ENCODE measurements at regions not wholly inside any gene's neighbourhood (a gene's known extent, or its start where the extent isn't known, plus 50 kb on each side); places are given as distances from the start of the nearest gene placed in this dataset.

- Histone ChIP-seq H3K36me3 (ENCODE audit: insufficient read depth, low read length) (no peaks in the 10 kb centered on the region), H3K79me2 (ENCODE audit: insufficient read depth, low read length) (no peaks in the 10 kb centered on the region), H3K27ac (ENCODE audit: low read length) (no peak overlapping the region), H4K20me1 (ENCODE audit: insufficient read depth, low read length) (no peaks in the 10 kb centered on the region), H3K4me1 (ENCODE audit: insufficient read depth, low read length) (no peaks in the 10 kb centered on the region), H3K9me3 (ENCODE audit: insufficient read depth, low read length, severe bottlenecking) (no peaks in the 10 kb centered on the region), H3K4me2 (ENCODE audit: insufficient read depth, low read length) (no peak overlapping the region), H2AFZ (ENCODE audit: low read depth, low read length) (no peak overlapping the region), H3K4me3 (ENCODE audit: low read depth in 1 of 2, low read length in 2 of 2) (no peak overlapping the region), H3K27me3 (ENCODE audit: insufficient read depth, low read length, poor library complexity) (no peaks in the 10 kb centered on the region), H3K9ac (ENCODE audit: low read depth, low read length) (no peak overlapping the region)
- TF ChIP-seq EZH2 (IDR thresholded peaks at IDR 0.05; ENCODE audit: borderline replicate concordance, low read depth, low read length, severe bottlenecking), result no peak
- TF ChIP-seq, protein P1, sequence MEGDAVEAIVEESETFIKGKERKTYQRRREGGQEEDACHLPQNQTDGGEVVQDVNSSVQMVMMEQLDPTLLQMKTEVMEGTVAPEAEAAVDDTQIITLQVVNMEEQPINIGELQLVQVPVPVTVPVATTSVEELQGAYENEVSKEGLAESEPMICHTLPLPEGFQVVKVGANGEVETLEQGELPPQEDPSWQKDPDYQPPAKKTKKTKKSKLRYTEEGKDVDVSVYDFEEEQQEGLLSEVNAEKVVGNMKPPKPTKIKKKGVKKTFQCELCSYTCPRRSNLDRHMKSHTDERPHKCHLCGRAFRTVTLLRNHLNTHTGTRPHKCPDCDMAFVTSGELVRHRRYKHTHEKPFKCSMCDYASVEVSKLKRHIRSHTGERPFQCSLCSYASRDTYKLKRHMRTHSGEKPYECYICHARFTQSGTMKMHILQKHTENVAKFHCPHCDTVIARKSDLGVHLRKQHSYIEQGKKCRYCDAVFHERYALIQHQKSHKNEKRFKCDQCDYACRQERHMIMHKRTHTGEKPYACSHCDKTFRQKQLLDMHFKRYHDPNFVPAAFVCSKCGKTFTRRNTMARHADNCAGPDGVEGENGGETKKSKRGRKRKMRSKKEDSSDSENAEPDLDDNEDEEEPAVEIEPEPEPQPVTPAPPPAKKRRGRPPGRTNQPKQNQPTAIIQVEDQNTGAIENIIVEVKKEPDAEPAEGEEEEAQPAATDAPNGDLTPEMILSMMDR (IDR thresholded peaks at IDR 0.05; ENCODE audit: borderline replicate concordance, extremely low read depth, low read length, poor library complexity, severe bottlenecking), result no peak
- ATAC-seq (ENCODE audit: insufficient read depth, low read depth), result no peak
- DNase-seq, result no peak
These were observed 135.6 kb upstream of the PTPRK start for GRCh38 chr6:128655978-128656498.

DNA sequence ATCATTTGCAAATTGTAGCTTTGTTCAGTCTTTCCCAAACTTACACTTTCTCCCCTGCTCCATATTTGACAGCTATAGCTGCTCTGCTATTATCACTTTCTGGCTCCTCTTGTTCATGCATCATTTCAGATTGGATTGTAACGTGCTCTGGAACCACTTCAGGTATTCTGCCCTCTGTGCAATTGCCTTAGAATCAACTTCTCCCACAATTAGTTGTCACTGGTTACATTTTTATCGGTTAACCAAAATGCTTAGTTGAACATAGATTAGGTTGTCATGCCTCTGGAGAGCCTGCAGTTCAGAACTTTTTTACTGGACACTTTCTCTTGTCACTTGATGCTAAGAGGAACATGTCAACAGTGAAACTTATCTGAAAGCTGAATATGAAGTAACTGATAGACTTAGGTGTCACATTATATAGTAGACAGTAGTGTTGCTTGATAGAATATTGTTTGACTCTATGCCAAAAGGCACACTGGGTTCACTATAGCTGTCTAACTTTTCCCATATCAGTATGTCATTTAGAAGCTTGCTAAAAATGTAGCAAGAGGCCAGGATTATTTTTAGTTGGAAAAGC is 127.7 kb upstream of the PTPRK start:
- peaks cover 2% of the 10 kb centered on the region for H3K27me3 ChIP-seq (ENCODE audit: insufficient read depth, low read length, poor library complexity)
- TF ChIP-seq EZH2 (IDR thresholded peaks at IDR 0.05; ENCODE audit: borderline replicate concordance, low read depth, low read length, severe bottlenecking), result no peak
- TF ChIP-seq, protein P1 (IDR thresholded peaks at IDR 0.05; ENCODE audit: borderline replicate concordance, extremely low read depth, low read length, poor library complexity, severe bottlenecking), result no peak
- no peaks in the 10 kb centered on the region for H3K4me1 ChIP-seq (ENCODE audit: insufficient read depth, low read length)
- H3K27ac ChIP-seq (ENCODE audit: low read length), result no peak overlapping the region
- H3K4me3 ChIP-seq (ENCODE audit: low read depth in 1 of 2, low read length in 2 of 2), result no peak overlapping the region
- no peaks in the 10 kb centered on the region for H3K36me3 ChIP-seq (ENCODE audit: insufficient read depth, low read length)
- no peak overlapping the region for H3K9ac ChIP-seq (ENCODE audit: low read depth, low read length)
- no peaks in the 10 kb centered on the region for H3K9me3 ChIP-seq (ENCODE audit: insufficient read depth, low read length, severe bottlenecking)
- no peak overlapping the region for H2AFZ ChIP-seq (ENCODE audit: low read depth, low read length)
- ATAC-seq (ENCODE audit: insufficient read depth, low read depth), result no peak
- no peak for DNase-seq
- no peak overlapping the region for H3K4me2 ChIP-seq (ENCODE audit: insufficient read depth, low read length)
- H4K20me1 ChIP-seq (ENCODE audit: insufficient read depth, low read length), result no peaks in the 10 kb centered on the region
- no peaks in the 10 kb centered on the region for H3K79me2 ChIP-seq (ENCODE audit: insufficient read depth, low read length)

- ATAC-seq (ENCODE audit: insufficient read depth, low read depth) (no peak), DNase-seq (no peak)
- Histone ChIP-seq H3K27me3 (ENCODE audit: insufficient read depth, low read length, poor library complexity) (peaks cover 2% of the 10 kb centered on the region), H3K4me1 (ENCODE audit: insufficient read depth, low read length) (no peaks in the 10 kb centered on the region), H3K36me3 (ENCODE audit: insufficient read depth, low read length) (no peaks in the 10 kb centered on the region), H3K27ac (ENCODE audit: low read length) (no peak overlapping the region), H3K79me2 (ENCODE audit: insufficient read depth, low read length) (no peaks in the 10 kb centered on the region), H3K4me2 (ENCODE audit: insufficient read depth, low read length) (no peak overlapping the region), H3K4me3 (ENCODE audit: low read depth in 1 of 2, low read length in 2 of 2) (no peak overlapping the region), H3K9ac (ENCODE audit: low read depth, low read length) (no peak overlapping the region), H4K20me1 (ENCODE audit: insufficient read depth, low read length) (no peaks in the 10 kb centered on the region), H2AFZ (ENCODE audit: low read depth, low read length) (no peak overlapping the region), H3K9me3 (ENCODE audit: insufficient read depth, low read length, severe bottlenecking) (no peaks in the 10 kb centered on the region)
- no peak for TF ChIP-seq EZH2 (IDR thresholded peaks at IDR 0.05; ENCODE audit: borderline replicate concordance, low read depth, low read length, severe bottlenecking)
- TF ChIP-seq, protein P1 (IDR thresholded peaks at IDR 0.05; ENCODE audit: borderline replicate concordance, extremely low read depth, low read length, poor library complexity, severe bottlenecking), result no peak
These were observed 121.7 kb upstream of the PTPRK start for GRCh38 chr6:128642132-128642531.
